ENCODE measurements at regions not wholly inside any gene's neighbourhood (a gene's known extent, or its start where the extent isn't known, plus 50 kb on each side); places are given as distances from the start of the nearest gene placed in this dataset.

DNA sequence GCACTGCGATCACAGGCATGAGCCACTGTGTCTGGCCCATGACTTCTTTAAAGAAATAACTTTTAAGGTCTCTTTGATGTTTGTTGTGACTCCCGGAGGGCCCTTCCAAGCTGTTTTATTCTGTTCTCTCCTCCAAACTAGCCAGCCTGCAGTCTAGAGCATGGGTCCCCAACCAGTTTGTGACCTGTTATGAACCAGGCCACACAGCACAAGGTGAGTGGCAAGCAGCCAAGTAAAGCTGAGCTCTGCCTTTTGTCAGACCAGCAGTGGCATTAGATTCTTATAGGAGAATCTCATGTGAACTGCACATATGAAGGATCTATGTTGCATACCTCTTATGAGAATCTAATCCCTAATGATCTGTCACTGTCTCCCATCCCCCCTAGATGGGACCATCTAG is 223.9 kb upstream of the RGPD4 start:
- TF ChIP-seq, protein P1, sequence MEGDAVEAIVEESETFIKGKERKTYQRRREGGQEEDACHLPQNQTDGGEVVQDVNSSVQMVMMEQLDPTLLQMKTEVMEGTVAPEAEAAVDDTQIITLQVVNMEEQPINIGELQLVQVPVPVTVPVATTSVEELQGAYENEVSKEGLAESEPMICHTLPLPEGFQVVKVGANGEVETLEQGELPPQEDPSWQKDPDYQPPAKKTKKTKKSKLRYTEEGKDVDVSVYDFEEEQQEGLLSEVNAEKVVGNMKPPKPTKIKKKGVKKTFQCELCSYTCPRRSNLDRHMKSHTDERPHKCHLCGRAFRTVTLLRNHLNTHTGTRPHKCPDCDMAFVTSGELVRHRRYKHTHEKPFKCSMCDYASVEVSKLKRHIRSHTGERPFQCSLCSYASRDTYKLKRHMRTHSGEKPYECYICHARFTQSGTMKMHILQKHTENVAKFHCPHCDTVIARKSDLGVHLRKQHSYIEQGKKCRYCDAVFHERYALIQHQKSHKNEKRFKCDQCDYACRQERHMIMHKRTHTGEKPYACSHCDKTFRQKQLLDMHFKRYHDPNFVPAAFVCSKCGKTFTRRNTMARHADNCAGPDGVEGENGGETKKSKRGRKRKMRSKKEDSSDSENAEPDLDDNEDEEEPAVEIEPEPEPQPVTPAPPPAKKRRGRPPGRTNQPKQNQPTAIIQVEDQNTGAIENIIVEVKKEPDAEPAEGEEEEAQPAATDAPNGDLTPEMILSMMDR (IDR thresholded peaks at IDR 0.05), result no peak
- TF ChIP-seq NFIC (IDR thresholded peaks at IDR 0.05; ENCODE audit: borderline replicate concordance) (no peak), EZH2phosphoT487 (IDR thresholded peaks at IDR 0.05; ENCODE audit: borderline replicate concordance, low read depth) (no peak), POLR2AphosphoS5 (IDR thresholded peaks at IDR 0.05; ENCODE audit: low read depth, low read length) (no peak), RAD21 (IDR thresholded peaks at IDR 0.05; ENCODE audit: low read length) (no peak), NRF1 (IDR thresholded peaks at IDR 0.05; ENCODE audit: low read depth, low read length) (no peak)
- TF ChIP-seq, protein P2, sequence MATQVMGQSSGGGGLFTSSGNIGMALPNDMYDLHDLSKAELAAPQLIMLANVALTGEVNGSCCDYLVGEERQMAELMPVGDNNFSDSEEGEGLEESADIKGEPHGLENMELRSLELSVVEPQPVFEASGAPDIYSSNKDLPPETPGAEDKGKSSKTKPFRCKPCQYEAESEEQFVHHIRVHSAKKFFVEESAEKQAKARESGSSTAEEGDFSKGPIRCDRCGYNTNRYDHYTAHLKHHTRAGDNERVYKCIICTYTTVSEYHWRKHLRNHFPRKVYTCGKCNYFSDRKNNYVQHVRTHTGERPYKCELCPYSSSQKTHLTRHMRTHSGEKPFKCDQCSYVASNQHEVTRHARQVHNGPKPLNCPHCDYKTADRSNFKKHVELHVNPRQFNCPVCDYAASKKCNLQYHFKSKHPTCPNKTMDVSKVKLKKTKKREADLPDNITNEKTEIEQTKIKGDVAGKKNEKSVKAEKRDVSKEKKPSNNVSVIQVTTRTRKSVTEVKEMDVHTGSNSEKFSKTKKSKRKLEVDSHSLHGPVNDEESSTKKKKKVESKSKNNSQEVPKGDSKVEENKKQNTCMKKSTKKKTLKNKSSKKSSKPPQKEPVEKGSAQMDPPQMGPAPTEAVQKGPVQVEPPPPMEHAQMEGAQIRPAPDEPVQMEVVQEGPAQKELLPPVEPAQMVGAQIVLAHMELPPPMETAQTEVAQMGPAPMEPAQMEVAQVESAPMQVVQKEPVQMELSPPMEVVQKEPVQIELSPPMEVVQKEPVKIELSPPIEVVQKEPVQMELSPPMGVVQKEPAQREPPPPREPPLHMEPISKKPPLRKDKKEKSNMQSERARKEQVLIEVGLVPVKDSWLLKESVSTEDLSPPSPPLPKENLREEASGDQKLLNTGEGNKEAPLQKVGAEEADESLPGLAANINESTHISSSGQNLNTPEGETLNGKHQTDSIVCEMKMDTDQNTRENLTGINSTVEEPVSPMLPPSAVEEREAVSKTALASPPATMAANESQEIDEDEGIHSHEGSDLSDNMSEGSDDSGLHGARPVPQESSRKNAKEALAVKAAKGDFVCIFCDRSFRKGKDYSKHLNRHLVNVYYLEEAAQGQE (IDR thresholded peaks at IDR 0.05; ENCODE audit: low read depth, low read length), result no peak
- TF ChIP-seq, protein P3, sequence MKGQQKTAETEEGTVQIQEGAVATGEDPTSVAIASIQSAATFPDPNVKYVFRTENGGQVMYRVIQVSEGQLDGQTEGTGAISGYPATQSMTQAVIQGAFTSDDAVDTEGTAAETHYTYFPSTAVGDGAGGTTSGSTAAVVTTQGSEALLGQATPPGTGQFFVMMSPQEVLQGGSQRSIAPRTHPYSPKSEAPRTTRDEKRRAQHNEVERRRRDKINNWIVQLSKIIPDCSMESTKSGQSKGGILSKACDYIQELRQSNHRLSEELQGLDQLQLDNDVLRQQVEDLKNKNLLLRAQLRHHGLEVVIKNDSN (IDR thresholded peaks at IDR 0.05; ENCODE audit: borderline replicate concordance, low read depth), result no peak

Measured in SK-N-SH (cell line).